Astrocyte (in vitro differentiated cells and primary cell): ENCODE measurements at regions not wholly inside any gene's neighbourhood (a gene's known extent, or its start where the extent isn't known, plus 50 kb on each side); places are given as distances from the start of the nearest gene placed in this dataset.

ENCODE experiments used
- EZH2 ChIP-seq: IDR thresholded peaks from 2 replicates; pipeline ENCODE4 v1.6.1; 2012; ENCODE audit warnings: mild to moderate bottlenecking, low read length, inconsistent platforms; ENCODE audit not compliant: insufficient read depth
- TF ChIP-seq, protein P1 (sequence below): IDR thresholded peaks from 2 replicates; pipeline ENCODE4 v1.5.1; 2011; ENCODE audit warnings: low read depth, mild to moderate bottlenecking, inconsistent platforms, low read length, moderate library complexity; ENCODE audit not compliant: insufficient read depth

DNA sequence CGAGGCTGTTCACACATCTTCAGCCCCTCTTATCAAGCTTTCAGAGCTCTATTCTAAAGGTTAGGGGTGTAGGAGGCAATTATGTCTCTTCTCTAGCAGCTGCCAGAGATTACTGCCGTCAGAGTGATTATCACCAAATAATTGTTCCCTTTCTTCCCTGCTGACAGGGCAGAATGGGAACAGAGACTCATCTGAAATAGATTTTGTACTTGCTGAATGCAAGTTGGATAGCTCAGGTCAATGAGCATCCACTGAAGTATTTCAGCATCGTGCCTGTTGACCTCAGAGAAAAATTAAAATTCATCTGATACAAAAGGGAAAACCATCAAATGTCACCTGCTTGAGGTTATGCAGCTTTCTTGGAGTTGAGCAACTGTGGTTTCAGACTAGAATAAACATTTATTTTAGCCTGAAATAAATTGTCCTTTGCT is 213.7 kb upstream of the MAP3K1 start:
- TF ChIP-seq, protein P1, sequence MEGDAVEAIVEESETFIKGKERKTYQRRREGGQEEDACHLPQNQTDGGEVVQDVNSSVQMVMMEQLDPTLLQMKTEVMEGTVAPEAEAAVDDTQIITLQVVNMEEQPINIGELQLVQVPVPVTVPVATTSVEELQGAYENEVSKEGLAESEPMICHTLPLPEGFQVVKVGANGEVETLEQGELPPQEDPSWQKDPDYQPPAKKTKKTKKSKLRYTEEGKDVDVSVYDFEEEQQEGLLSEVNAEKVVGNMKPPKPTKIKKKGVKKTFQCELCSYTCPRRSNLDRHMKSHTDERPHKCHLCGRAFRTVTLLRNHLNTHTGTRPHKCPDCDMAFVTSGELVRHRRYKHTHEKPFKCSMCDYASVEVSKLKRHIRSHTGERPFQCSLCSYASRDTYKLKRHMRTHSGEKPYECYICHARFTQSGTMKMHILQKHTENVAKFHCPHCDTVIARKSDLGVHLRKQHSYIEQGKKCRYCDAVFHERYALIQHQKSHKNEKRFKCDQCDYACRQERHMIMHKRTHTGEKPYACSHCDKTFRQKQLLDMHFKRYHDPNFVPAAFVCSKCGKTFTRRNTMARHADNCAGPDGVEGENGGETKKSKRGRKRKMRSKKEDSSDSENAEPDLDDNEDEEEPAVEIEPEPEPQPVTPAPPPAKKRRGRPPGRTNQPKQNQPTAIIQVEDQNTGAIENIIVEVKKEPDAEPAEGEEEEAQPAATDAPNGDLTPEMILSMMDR = no peak
- no peak for TF ChIP-seq EZH2
